ENCODE measurements at regions not wholly inside any gene's neighbourhood (a gene's known extent, or its start where the extent isn't known, plus 50 kb on each side); places are given as distances from the start of the nearest gene placed in this dataset.

DNA sequence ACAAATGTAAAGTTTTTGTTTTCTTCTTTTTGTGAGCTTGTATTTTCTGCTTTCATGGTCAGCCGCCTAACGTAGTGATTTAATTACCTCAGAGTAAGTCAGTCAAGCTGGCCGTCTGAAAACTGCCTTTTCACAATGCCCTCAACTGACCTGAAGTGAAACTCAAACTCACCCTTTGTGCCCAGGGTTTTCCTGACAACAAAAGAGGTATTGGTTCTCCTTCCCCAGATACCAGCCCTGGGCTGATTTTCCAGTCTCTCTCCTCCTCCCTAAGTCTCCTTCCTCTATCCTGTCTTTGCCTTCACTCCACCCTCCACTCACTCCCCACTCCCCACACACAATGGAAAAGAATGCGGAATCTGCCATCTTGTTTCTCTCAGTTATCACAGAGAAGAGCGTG lies 184.5 kb upstream of the HEY2 start:
- no peaks in the 10 kb centered on the region for H3K9me2 ChIP-seq (replicated peaks; ENCODE audit: low read length)
- H3K9ac ChIP-seq (ENCODE audit: low read length), result no peak overlapping the region
- peaks cover 45% of the 10 kb centered on the region for H3K27me3 ChIP-seq (ENCODE audit: low read length)
- no peak overlapping the region for H3K4me2 ChIP-seq (ENCODE audit: low read length)
- TF ChIP-seq, protein P1, sequence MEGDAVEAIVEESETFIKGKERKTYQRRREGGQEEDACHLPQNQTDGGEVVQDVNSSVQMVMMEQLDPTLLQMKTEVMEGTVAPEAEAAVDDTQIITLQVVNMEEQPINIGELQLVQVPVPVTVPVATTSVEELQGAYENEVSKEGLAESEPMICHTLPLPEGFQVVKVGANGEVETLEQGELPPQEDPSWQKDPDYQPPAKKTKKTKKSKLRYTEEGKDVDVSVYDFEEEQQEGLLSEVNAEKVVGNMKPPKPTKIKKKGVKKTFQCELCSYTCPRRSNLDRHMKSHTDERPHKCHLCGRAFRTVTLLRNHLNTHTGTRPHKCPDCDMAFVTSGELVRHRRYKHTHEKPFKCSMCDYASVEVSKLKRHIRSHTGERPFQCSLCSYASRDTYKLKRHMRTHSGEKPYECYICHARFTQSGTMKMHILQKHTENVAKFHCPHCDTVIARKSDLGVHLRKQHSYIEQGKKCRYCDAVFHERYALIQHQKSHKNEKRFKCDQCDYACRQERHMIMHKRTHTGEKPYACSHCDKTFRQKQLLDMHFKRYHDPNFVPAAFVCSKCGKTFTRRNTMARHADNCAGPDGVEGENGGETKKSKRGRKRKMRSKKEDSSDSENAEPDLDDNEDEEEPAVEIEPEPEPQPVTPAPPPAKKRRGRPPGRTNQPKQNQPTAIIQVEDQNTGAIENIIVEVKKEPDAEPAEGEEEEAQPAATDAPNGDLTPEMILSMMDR (conservative IDR thresholded peaks at IDR 0.05; ENCODE audit: low read depth, low read length), result no peak
- TF ChIP-seq EZH2phosphoT487 (IDR thresholded peaks at IDR 0.05; ENCODE audit: borderline replicate concordance, low read length), result no peak
- TF ChIP-seq EZH2 (IDR thresholded peaks at IDR 0.05; ENCODE audit: low read length, unreplicated experiment), result no peak
- ChIA-PET POLR2A (ENCODE audit: unreplicated experiment) (no interaction called here), CTCF (no interaction called here)
- no peaks in the 10 kb centered on the region for H3K4me1 ChIP-seq (ENCODE audit: insufficient read depth, low read length)
- H3K4me3 ChIP-seq (ENCODE audit: low read length), result no peak overlapping the region
- BruUV-seq (replicated peaks), result no TSS peak
- no peaks in the 10 kb centered on the region for H3K36me3 ChIP-seq (ENCODE audit: low read depth, low read length)
- ATAC-seq (no peak), DNase-seq (no peak)
- no peak overlapping the region for H3K27ac ChIP-seq (ENCODE audit: low read length)
- H4K20me1 ChIP-seq (ENCODE audit: low read length), result no peaks in the 10 kb centered on the region
- intact Hi-C loops (cut with micrococcal nuclease), result no loop called here
- H3F3A ChIP-seq (ENCODE audit: low read length, unreplicated experiment), result no peaks in the 10 kb centered on the region
- H3K79me2 ChIP-seq (ENCODE audit: low read length), result no peaks in the 10 kb centered on the region
- no peak overlapping the region for H2AFZ ChIP-seq (ENCODE audit: low read length)
- no peaks in the 10 kb centered on the region for H3K9me3 ChIP-seq (ENCODE audit: low read length)

DNA sequence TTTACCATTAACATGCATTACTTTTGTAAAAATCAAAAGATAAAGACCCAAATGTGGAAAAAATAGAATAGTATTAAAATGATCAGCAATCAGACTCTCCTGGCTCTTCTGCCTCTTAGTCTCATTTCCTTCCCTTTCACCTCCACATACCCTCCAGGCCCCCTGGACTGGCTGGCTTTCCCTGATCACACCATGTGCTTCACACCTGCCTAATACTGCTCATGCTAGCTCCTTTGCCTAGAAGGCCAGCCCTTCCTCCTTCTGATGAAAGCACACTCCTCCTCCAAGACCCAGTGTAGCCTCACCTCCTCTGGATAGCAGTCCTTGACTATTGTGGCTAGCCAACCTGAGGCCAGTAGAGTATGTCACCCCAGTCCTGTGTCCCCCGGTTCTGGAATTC lies 182.0 kb upstream of the HEY2 start:
- ATAC-seq (no peak), DNase-seq (no peak)
- Histone ChIP-seq H3K36me3 (ENCODE audit: low read depth, low read length) (no peaks in the 10 kb centered on the region), H3K4me1 (ENCODE audit: insufficient read depth, low read length) (no peaks in the 10 kb centered on the region), H3K9me3 (ENCODE audit: low read length) (no peaks in the 10 kb centered on the region), H3K9ac (ENCODE audit: low read length) (no peak overlapping the region), H3F3A (ENCODE audit: low read length, unreplicated experiment) (no peaks in the 10 kb centered on the region), H3K27ac (ENCODE audit: low read length) (no peak overlapping the region), H3K27me3 (ENCODE audit: low read length) (peaks cover 54% of the 10 kb centered on the region), H3K79me2 (ENCODE audit: low read length) (no peaks in the 10 kb centered on the region), H4K20me1 (ENCODE audit: low read length) (no peaks in the 10 kb centered on the region), H3K4me2 (ENCODE audit: low read length) (no peak overlapping the region), H3K9me2 (replicated peaks; ENCODE audit: low read length) (no peaks in the 10 kb centered on the region), H2AFZ (ENCODE audit: low read length) (no peak overlapping the region), H3K4me3 (ENCODE audit: low read length) (no peak overlapping the region)
- no TSS peak for BruUV-seq (replicated peaks)
- no peak for TF ChIP-seq EZH2phosphoT487 (IDR thresholded peaks at IDR 0.05; ENCODE audit: borderline replicate concordance, low read length)
- TF ChIP-seq, protein P1 (conservative IDR thresholded peaks at IDR 0.05; ENCODE audit: low read depth, low read length), result no peak
- no peak for TF ChIP-seq EZH2 (IDR thresholded peaks at IDR 0.05; ENCODE audit: low read length, unreplicated experiment)
- CTCF ChIA-PET, result no interaction called here
- intact Hi-C loops (cut with micrococcal nuclease), result no loop called here
- POLR2A ChIA-PET (ENCODE audit: unreplicated experiment), result no interaction called here

DNA sequence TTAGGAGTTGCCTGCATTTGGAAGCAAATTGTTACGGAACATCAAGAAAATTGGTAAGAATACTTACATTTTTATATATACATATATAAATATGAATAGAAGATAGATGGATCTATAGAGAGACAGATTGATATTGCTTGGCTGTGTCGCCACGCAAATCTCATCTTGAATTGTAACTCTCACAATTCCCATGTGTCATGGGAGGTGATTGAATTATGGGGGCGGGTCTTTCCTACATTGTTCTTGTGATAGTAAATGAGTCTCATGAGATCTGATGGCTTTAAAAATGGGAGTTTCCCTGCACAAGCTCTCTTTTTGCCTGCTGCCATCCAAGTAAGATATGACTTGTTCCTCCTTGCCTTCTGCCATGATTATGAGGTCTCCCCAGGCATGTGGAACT lies 180.8 kb upstream of the HEY2 start:
- ChIA-PET POLR2A (ENCODE audit: unreplicated experiment) (no interaction called here), CTCF (no interaction called here)
- no TSS peak for BruUV-seq (replicated peaks)
- TF ChIP-seq EZH2 (IDR thresholded peaks at IDR 0.05; ENCODE audit: low read length, unreplicated experiment) (no peak), EZH2phosphoT487 (IDR thresholded peaks at IDR 0.05; ENCODE audit: borderline replicate concordance, low read length) (no peak)
- TF ChIP-seq, protein P1 (conservative IDR thresholded peaks at IDR 0.05; ENCODE audit: low read depth, low read length), result no peak
- no peaks in the 10 kb centered on the region for H3K79me2 ChIP-seq (ENCODE audit: low read length)
- H3K27me3 ChIP-seq (ENCODE audit: low read length), result peaks cover 54% of the 10 kb centered on the region
- no peaks in the 10 kb centered on the region for H4K20me1 ChIP-seq (ENCODE audit: low read length)
- DNase-seq (no peak), ATAC-seq (no peak)
- H3K9me3 ChIP-seq (ENCODE audit: low read length), result no peaks in the 10 kb centered on the region
- H2AFZ ChIP-seq (ENCODE audit: low read length), result no peak overlapping the region
- no peaks in the 10 kb centered on the region for H3F3A ChIP-seq (ENCODE audit: low read length, unreplicated experiment)
- H3K27ac ChIP-seq (ENCODE audit: low read length), result no peak overlapping the region
- H3K9ac ChIP-seq (ENCODE audit: low read length), result no peak overlapping the region
- no peaks in the 10 kb centered on the region for H3K4me1 ChIP-seq (ENCODE audit: insufficient read depth, low read length)
- no peaks in the 10 kb centered on the region for H3K9me2 ChIP-seq (replicated peaks; ENCODE audit: low read length)
- no peak overlapping the region for H3K4me2 ChIP-seq (ENCODE audit: low read length)
- no peak overlapping the region for H3K4me3 ChIP-seq (ENCODE audit: low read length)
- intact Hi-C loops (cut with micrococcal nuclease), result no loop called here
- no peaks in the 10 kb centered on the region for H3K36me3 ChIP-seq (ENCODE audit: low read depth, low read length)

Data from PC-3 (cell line).